Mesodermal cell (in vitro differentiated cells): ENCODE measurements at regions not wholly inside any gene's neighbourhood (a gene's known extent, or its start where the extent isn't known, plus 50 kb on each side); places are given as distances from the start of the nearest gene placed in this dataset.

Experiments
- H3K27ac ChIP-seq: 2 replicates; pipeline ENCODE4 v1.7.0; 2013; ENCODE audit warnings: mild to moderate bottlenecking, low read depth, low read length, moderate library complexity; ENCODE audit not compliant: severe bottlenecking
- H3K36me3 ChIP-seq: 2 replicates; pipeline ENCODE4 v1.7.1; 2013; ENCODE audit warnings: mild to moderate bottlenecking, low read length, moderate library complexity; ENCODE audit not compliant: control insufficient read depth, insufficient read depth
- H3K4me1 ChIP-seq: one replicate; pipeline ENCODE4 v1.7.1; 2013; ENCODE audit warnings: mild to moderate bottlenecking, low read length; ENCODE audit not compliant: insufficient read depth, control insufficient read depth, poor library complexity, severe bottlenecking
- H3K4me3 ChIP-seq: 2 replicates; pipeline ENCODE4 v1.7.0; 2013; ENCODE audit warnings: low read length, control low read depth, mild to moderate bottlenecking; ENCODE audit not compliant: insufficient read depth, poor library complexity, severe bottlenecking; ENCODE audit errors: extremely low read depth
- H3K9me3 ChIP-seq: 2 replicates; pipeline ENCODE4 v1.7.1; 2013; ENCODE audit warnings: mild to moderate bottlenecking, low read length, moderate library complexity; ENCODE audit not compliant: control insufficient read depth
- WGBS, 2 experiments: methylation state at CpG; one replicate each; pipeline ENCODE4 v1.1.5; 2013; ENCODE audit warnings: missing lambda C conversion rate in 2 of 2; ENCODE audit not compliant: insufficient coverage in 2 of 2; 5-methylcytosine and 5-hydroxymethylcytosine counted together

GRCh38 chr5:56566374-56567249 lies 248.7 kb upstream of the MAP3K1 start:
- H3K4me3 ChIP-seq: no peak overlapping the region
- no peaks in the 10 kb centered on the region for H3K9me3 ChIP-seq
- H3K27ac ChIP-seq: no peak overlapping the region
- no peaks in the 10 kb centered on the region for H3K36me3 ChIP-seq
- 87 to 95% methylated on average over 12 of the region's 12 CpGs for WGBS, 2 experiments
- H3K4me1 ChIP-seq: peaks cover 5% of the 10 kb centered on the region

DNA sequence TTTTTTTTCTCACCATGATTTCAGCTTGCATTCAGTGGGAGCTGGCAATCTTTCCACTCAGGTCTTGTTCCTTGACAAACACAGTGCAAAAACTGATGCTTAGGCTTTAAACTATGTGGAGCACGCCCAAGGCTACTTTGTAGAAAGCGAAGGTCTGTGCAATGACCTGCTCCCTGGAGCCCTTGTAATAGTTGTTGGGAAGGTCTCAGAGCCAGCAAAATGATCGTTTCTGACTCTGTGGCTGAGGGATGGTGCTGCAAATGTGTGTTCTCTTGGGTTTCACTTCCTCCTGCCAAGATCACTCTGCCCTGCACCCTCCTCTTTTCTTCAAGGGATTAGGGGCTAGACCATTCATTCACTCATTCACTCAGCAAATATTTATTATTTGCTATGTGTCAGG lies 249.7 kb upstream of the MAP3K1 start:
- no peaks in the 10 kb centered on the region for H3K36me3 ChIP-seq
- H3K4me1 ChIP-seq: peaks cover 5% of the 10 kb centered on the region
- 40% methylated on average over 2 of the region's 3 CpGs; no CpG with 5 or more reads in 1 of the 2 experiments for WGBS, 2 experiments
- no peaks in the 10 kb centered on the region for H3K9me3 ChIP-seq
- no peak overlapping the region for H3K27ac ChIP-seq
- no peak overlapping the region for H3K4me3 ChIP-seq

- Histone ChIP-seq H3K4me1 (peaks cover 5% of the 10 kb centered on the region), H3K4me3 (no peak overlapping the region), H3K9me3 (no peaks in the 10 kb centered on the region), H3K27ac (no peak overlapping the region), H3K36me3 (no peaks in the 10 kb centered on the region)
- WGBS, 2 experiments: 57 to 64% methylated on average over 3 of the region's 3 CpGs
Measured at GRCh38 chr5:56565283-56565615, 250.1 kb upstream of the MAP3K1 start.

DNA sequence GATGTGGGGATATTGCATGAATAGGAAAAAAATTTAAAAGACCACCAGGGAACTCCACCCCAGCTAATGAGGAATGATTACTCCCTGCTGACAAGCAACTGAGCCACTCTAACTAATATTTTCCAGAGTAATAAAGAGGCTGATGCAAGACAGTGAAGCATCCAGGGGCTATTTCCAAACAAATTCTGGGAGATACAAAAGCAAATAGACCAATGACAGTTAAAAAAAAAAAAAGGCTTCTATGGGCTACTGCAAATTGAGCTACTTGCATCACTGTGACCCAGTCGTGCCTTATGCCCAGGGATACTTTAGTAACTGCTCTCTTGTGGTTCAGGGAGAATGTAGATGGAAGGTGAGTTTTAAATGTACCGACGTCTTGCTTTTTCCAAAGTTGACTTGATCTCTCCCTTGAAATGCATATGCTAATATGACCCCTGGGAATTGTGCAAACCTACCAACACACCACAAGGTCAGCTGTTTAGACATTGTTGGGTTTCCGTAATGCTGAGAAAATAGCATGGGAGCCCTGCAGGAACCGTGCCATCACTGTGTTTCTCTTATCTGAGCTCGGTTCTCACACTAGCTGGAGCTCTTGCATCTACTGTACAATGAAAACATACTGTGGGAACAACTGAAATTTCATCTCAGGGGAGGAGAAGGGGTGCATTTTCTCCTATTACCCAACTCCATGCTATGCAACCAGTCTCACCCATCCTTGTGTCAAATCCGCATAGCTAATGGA lies 250.6 kb upstream of the MAP3K1 start:
- no peaks in the 10 kb centered on the region for H3K36me3 ChIP-seq
- H3K4me1 ChIP-seq: peaks cover 4% of the 10 kb centered on the region
- no peak overlapping the region for H3K27ac ChIP-seq
- WGBS, 2 experiments: 92 to 94% methylated on average over 2 of the region's 7 CpGs
- H3K4me3 ChIP-seq: no peak overlapping the region
- H3K9me3 ChIP-seq: no peaks in the 10 kb centered on the region

DNA sequence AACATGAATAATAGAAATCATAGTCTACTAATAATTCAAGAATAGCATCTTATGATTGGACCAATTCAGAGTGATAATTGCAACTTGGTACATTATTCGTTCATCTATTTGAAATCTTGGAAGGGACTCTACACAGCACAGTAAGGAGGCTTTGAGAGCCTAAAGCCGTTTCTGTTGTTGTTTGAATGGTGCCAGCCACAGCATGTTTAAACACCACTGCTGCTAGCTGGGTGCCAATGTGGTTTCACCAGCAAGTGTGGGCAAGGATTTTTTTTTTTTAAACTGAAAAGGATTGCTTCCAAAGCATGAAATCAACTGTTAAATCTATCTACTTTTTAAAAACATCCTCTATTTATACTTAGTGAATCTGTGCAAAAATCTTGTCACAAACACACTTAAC lies 253.9 kb upstream of the MAP3K1 start:
- WGBS, 2 experiments: 65 to 86% methylated on average over 2 of the region's 2 CpGs
- H3K36me3 ChIP-seq: no peaks in the 10 kb centered on the region
- H3K4me3 ChIP-seq: no peak overlapping the region
- no peaks in the 10 kb centered on the region for H3K4me1 ChIP-seq
- no peaks in the 10 kb centered on the region for H3K9me3 ChIP-seq
- no peak overlapping the region for H3K27ac ChIP-seq

DNA sequence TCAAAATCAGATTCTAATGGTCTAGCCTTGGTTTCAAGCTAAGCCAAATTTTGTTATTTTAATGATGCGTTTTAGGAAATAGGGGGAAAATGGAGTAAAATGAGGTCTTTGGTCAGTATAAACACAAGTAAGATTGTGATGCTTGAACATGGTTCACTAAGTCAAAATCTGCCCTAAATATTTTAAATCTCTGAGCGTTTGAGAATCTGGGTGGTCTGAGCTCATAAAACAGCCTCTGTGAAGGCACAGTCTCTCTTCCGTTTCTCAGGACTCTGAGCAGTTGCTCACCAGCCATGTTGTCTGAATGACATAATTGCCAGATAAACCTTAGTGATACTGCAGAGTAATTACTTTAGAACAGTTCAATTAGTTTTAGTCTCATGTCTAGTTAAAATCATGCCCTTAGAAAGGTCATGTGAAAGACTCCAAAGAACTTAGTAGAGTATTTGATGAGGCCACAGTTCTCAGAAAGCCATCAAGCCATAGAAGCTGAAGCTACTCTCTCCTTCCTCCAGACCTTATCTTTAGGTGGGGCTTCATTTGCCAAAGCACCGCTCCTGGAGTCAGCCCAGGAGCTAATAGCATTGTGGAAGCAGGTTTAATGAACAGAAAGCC lies 257.1 kb upstream of the MAP3K1 start:
- 82 to 100% methylated on average over 2 to 3 of the region's 4 CpGs for WGBS, 2 experiments

DNA sequence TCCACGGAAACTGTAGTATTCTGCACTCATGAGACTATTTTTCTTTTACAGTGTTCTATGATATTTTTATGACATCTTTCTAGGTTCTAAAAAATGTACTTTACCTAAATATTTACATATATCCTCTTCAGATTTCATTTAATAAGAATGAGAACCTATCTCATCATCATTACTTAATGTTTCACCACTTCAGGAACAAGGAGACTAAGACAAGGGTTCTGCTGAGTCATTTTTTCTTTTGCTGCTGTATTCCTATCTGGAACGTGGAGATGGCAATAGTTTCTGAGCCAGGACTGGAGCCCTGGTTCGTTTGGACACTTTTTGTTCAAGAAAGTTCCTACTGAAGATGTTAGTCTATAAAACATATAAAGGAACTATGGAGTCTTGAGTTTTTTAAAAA lies 258.2 kb upstream of the MAP3K1 start:
- no peaks in the 10 kb centered on the region for H3K4me1 ChIP-seq
- H3K27ac ChIP-seq: no peak overlapping the region
- 80 to 89% methylated on average over 1 of the region's 3 CpGs for WGBS, 2 experiments
- no peak overlapping the region for H3K4me3 ChIP-seq
- H3K9me3 ChIP-seq: no peaks in the 10 kb centered on the region
- no peaks in the 10 kb centered on the region for H3K36me3 ChIP-seq

More for the DNA sequence above, 257.1 kb upstream of the MAP3K1 start:
- Histone ChIP-seq H3K4me3 (no peak overlapping the region), H3K4me1 (no peaks in the 10 kb centered on the region), H3K9me3 (no peaks in the 10 kb centered on the region), H3K36me3 (no peaks in the 10 kb centered on the region), H3K27ac (no peak overlapping the region)

DNA sequence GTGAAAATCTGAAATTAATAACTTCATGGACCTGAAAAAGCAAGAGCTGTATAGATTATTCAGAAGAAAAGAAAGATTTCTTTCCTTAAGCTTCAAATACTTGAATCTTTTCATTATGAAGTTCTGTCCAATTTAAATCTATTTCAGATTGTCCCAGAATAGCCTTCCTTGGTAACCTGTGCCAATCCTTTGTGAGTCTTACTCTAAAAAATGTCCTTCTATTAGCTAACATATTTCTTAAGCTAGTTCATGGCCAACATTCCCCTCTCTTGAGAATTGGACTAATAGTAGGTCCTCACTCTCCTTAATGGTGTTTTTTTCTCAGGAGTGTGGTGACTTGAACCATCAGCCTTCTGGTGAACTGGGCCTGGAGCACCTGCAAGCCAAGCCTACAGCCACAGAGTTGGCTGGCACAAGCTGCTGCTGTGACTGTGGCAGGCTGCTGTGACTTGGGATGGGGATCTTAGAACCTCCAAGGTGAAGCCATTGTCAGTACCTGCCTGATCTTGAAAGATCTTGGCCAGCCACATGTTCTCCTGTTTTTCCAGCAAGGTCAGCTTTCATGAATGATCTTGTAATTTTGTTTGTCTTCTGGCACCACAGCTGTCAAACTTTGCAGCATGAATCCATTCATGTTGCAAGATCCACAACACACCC lies 262.6 kb upstream of the MAP3K1 start:
- Histone ChIP-seq H3K36me3 (no peaks in the 10 kb centered on the region), H3K4me1 (no peaks in the 10 kb centered on the region), H3K9me3 (no peaks in the 10 kb centered on the region), H3K4me3 (no peak overlapping the region), H3K27ac (no peak overlapping the region)

DNA sequence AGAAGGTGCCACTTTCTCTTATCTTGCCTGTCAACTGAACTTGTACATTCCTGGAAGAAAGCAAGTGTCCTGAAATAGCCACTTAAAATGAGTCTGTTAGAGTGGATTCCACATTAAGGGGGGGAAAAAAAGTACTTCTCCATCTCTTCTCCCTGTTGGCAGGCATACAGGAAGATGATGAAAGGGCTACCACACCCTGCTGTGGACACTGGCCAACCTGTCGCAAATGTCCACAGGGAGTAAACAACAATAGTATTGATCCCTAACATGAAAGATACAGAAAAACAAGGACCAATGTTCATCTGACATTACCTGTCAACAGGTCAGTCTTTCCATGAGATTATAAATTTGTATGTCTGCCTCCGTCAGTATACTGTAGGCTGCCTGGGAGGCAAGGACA lies 265.1 kb upstream of the MAP3K1 start:
- 92 to 100% methylated on average over 1 to 2 of the region's 2 CpGs for WGBS, 2 experiments
- Histone ChIP-seq H3K4me1 (no peaks in the 10 kb centered on the region), H3K4me3 (no peak overlapping the region), H3K27ac (no peak overlapping the region), H3K9me3 (no peaks in the 10 kb centered on the region), H3K36me3 (no peaks in the 10 kb centered on the region)

DNA sequence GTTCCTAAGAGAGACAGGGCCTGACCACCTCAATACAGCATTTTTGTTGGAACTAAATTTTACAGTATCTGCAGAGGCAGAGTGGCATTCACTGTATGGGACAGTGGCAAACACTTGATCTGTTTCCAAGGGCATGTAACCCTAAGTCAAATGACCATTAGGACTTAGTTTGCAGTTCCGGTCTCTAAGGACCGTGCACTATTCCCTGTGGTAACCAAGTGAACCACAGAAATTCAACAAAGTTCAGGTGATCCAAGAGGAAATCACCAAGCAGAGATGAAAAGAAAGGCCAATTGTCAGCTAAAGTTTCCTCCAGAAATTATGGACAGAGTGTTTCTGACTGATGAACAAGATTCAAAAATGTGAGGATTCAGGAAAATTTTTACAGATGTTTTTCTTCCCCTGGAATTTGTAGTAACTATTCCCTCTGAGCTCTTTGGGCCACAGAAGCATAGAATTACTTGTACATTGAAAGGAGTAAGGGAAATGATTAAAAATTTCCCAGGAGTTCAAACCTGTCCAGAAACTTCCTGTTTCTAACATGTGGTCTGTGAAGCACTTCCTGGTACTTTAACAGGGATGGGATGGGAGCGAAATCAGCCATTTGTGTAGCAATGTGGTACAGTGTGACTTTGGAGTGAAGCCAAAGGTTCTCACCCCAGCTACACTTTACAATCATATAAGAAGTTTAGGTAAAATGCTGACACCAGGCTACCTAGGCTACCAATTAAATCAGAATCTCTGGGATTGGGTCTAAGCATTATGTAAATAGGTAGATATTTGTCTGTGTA lies 266.1 kb upstream of the MAP3K1 start:
- H3K9me3 ChIP-seq: no peaks in the 10 kb centered on the region
- 85 to 100% methylated on average over 1 to 2 of the region's 3 CpGs for WGBS, 2 experiments
- no peaks in the 10 kb centered on the region for H3K4me1 ChIP-seq
- no peak overlapping the region for H3K4me3 ChIP-seq
- H3K27ac ChIP-seq: no peak overlapping the region
- no peaks in the 10 kb centered on the region for H3K36me3 ChIP-seq
